ENCODE measurements at regions not wholly inside any gene's neighbourhood (a gene's known extent, or its start where the extent isn't known, plus 50 kb on each side); places are given as distances from the start of the nearest gene placed in this dataset.
"Not testable (repeated sequence)": the region's sequence is repeated elsewhere in the genome, so short reads cannot be mapped to it uniquely, and the experiment has no call there.

DNA sequence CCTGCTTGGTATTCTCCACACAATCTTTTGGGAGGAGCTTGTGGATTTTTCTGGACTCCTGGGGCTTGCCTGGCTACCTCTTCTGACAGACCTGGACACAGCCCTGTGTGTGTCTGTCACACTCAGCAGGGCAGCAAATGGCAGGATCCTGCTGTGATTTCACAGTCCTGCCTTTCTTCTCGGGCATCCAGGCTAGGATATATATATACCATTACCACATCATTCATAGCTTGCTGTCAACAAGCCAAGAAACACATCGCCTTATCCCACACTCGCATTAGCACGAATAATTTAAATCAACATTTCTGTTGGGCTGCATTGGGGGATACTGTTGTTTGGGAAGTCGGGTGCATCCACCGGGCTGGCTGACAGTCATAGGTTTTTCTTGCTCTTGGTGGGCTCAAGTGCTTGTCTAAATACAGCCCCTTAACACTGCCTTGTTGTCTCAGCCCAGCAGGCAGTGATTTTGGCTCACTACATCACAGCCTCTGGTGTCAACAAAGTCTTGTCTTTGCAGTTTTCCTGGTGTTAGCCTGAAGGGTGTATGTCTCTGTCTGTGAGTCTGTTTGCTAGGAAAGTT lies 154.9 kb upstream of the FERMT1 start:
- FAIRE-seq (no peak), DNase-seq (ENCODE audit: extremely low spot score, insufficient read length, low read depth) (no peak)

DNA sequence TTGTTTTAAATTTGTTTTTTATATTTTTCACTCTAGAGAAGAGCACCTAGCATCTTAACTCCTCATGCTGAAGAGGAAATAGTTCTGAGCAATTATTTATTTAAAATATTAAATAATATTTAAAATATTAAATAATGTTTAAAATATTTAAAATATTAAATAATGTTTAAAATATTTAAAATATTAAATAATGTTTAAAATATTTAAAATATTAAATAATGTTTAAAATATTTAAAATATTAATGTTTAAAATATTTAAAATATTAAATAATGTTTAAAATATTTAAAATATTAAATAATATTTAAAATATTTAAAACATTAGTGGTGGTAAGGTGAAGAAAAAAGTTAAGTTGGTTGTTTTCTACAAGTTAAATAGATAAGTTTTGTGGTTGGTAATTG lies 147.6 kb upstream of the FERMT1 start:
- not testable (repeated sequence) for FAIRE-seq; DNase-seq (ENCODE audit: extremely low spot score, insufficient read length, low read depth)

DNA sequence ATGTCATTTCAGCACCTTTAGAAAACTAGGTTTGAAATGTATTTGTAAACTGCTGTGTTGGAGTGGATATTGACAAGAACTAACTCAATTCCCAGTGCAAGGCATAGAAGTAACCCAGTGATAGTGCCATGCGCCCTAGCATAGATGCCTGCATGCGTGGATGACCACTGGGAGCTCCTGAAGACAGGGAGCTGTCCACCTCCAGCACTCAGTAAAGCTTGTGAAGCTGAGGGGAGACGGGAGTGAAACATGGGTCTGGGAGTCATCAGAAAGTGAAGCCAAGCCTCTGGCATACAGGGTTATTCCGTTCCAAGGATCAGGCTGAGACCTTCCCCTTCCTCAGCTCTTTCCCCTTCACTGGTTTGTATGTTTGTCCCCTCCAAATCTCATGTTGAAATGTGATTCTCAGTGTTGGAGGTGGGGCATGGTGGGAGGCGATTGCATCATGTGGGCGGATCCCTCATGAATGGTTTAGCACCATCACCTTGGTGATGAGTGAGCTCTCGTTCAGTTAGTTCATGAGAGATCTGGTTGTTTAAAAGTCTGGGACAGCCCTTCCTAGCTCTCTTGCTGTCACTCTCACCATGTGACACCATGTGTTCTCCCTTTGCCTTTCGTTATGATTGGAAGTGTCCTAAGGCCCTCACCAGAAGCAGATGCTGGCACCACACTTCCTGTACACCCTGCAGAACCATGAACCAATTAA lies 146.5 kb upstream of the FERMT1 start:
- DNase-seq (ENCODE audit: extremely low spot score, insufficient read length, low read depth): no peak
- FAIRE-seq: no peak

DNA sequence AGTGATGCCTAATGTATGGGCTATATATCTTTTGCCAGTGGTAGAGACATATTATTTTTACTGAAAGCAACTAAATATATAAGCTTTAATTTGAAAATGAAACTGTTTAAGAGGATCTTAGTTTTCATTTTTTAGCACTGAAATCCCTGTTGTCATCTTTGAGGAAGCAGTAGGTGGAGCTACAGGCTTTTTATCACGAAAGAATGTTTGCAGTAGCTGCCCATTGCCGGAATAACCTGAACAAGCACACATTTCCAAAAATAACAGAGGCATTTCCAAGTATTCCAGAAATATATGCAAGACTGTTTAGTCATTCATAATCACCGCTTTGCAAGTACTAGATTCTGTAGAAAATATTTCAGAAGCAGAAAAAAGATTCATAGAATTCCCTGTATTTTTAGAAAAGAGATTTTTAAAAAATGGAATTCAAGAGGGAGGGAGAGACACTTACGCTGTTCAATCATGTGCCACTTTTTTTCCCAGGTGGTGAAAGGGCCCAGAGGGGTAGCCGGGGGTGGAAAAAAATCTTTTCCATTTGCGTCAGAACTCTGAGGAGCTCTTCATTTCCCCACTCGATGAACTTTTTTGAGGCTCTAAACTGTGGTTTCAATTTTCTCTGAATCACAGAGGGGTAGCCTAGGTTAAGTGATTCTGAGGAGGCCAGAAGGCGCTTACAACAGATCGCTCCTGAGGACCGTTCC lies 142.5 kb upstream of the FERMT1 start:
- DNase-seq (ENCODE audit: extremely low spot score, insufficient read length, low read depth) (no peak), FAIRE-seq (no peak)

DNA sequence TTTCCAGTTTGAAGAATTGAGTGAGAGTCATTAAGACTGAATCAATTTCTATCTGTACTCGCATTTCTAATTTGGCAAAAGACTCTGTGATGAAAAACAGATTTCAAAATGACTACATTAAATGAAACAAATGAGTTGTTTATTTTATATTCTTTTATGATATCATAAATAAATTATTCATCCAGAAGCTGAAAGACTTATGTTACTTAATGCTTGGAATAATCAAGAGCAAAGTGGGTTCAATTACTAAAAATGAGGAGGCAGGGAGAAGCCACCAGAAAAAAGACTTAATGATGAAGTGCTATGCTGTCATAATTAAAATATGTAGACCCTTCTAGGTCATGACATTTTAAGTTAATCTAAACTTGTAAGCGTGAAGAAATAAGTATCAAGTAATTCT lies 130.6 kb upstream of the FERMT1 start:
- FAIRE-seq (no peak), DNase-seq (ENCODE audit: extremely low spot score, insufficient read length, low read depth) (no peak)

DNA sequence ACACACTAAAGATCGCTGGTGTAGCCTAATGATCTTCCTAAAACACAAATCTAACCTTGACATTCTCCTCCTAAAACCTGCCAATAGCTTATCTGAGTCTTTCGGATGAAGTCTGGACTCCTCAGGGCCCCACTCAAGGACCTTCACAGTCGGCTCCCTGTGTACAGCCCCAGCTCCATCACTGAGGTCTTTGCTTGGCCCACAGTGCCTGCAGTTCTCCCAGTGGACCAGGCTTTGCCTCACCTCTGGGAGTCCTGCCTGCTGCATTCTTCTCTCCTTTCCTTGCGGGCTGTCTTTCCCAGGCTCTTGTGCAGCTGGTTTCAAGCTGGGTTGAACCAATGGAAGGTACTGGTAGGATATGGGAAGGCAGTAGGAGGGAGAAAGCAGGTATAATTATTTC lies 122.6 kb upstream of the FERMT1 start:
- no peak for FAIRE-seq

DNA sequence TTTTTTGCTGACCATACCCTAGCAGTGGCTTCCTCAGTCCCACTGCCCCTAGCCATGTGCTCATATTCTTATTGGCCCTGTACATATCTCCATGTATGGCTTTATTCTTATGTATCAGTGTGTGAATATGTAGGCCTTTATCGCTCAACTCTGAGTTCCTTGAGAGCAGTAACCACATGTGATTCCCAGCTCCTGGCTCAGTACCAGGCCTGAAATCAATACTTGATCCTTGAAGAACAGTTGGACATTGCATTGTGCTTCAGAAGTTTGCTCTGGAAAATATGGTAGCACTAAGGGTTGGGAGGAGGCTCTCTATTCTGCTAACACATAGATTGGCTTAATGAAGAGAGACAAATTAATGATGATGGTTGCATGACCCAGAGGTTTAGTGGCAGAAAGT lies 118.8 kb upstream of the FERMT1 start:
- FAIRE-seq: no peak
- no peak for DNase-seq (ENCODE audit: extremely low spot score, insufficient read length, low read depth)

More for the DNA sequence above, 122.6 kb upstream of the FERMT1 start:
- DNase-seq (ENCODE audit: extremely low spot score, insufficient read length, low read depth): no peak

DNA sequence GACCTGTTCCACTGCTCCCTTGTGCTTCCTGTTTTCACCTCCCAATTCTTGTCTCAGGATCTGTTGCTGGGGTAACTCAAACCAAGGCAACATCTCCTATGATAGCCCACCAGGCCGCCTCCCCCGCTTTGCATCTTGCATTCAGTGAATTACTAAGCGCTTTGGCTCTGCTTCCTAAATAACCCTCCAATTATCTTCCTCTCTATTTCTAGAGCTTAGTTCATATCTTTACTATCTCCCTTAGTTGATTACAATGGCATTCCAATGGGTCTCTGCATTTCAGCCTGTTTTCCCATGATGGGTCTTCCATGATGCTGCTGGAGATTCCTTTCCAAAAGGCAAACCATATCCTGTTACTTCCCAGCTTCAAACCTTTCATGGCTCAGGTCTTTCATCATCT lies 117.2 kb upstream of the FERMT1 start:
- no peak for DNase-seq (ENCODE audit: extremely low spot score, insufficient read length, low read depth)
- FAIRE-seq: no peak

DNA sequence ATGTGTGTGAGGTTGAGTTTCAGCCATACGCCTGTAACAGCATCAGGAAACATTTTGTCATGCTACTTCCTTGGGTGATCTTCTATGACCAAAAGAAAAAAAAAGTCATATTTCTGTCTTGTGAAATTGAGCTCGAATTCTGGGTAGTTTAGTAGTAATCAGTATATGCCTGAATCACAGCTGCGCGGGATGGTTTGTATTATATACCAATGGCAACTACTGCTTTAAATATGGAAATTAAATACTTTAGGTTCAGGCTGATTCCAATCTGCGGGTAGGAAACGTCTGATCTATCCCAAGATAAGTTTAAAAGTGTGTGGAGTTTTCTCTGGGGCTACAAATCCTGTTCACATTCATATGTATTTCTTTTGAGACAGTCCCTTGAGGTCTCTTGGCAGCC lies 115.6 kb upstream of the FERMT1 start:
- FAIRE-seq (no peak), DNase-seq (ENCODE audit: extremely low spot score, insufficient read length, low read depth) (no peak)

DNA sequence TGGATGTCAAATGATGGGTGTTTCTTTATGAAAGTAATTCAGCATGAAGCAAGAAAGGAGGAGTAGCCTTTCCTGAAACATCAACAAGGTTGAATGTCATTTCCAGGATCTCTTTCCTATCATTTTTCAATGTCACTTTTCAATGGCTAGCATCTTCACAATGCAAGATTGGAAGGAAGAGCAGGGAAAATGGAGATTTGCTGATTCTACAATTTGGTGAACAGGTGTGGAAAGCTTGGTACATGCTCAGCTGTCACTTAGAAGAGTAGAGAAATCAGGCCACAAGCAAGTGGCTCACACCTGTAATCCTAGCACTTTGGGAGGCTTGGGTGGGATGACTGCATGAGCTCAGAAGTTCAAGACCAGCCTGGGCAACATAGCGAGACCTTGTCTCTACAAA lies 112.7 kb upstream of the FERMT1 start:
- no peak for DNase-seq (ENCODE audit: extremely low spot score, insufficient read length, low read depth)
- FAIRE-seq: no peak

DNA sequence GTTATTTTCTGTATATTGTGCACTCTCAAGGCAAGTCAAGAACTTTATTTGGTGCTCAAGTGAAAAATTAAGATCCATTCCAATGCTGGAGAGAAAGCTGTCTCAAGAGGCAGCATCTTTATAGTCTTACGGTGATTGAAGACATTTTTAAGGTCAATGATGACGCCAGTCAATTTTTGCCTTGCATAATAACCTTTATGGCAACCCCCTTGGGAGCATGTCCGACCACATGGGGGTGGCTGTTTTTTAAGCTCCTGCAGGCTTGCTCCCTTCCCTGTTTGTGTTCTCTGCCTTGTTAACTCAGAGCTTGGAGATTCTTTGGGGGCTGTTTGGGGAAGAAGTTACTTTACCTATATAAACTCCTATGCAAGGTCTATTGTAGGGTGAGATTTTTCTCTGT lies 109.6 kb upstream of the FERMT1 start:
- DNase-seq (ENCODE audit: extremely low spot score, insufficient read length, low read depth): no peak
- FAIRE-seq: no peak

DNA sequence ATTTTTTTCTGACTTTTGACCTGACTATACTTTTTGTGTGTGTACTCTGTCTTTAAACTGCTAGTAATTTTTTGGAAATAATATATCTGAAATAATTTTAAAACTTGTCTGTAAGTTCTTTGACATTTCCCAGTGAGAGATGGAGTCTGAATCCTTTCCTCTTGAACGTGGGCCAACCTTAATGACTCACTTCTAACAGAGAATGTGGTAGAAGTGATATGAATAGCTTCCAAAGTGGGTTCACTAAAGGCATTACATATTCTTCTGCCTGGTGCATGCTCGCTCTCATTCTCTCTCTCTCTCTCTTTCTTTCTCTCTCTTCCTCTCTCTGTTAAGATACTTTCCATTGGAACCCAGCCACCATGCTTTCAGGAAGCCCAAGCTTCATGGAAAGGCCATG lies 108.7 kb upstream of the FERMT1 start:
- no peak for FAIRE-seq
- no peak for DNase-seq (ENCODE audit: extremely low spot score, insufficient read length, low read depth)

DNA sequence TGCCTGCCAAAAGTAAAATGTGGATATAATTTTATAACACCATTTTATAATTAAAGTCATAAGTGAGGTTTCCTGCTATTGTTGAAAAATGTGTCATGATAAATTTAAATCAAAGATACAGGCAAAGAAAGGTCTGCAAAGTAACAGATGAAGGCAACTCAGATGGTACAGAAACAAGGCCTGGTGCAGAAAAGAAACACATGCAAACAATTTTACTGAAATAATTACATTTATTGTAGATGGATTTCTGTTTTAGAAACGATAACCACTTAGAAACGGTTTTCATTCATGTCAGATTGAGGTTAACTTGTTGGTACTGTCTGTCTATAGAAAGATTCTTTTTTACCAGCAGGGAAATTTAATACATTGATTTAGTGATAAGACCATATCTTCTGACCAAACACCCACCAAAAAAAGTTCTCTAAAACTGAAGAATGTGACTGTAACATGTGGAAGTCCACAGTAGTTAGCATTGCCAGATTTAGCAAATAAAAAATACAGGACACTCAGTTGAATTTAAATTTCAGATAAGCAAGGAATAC lies 105.5 kb upstream of the FERMT1 start:
- no peak for DNase-seq (ENCODE audit: extremely low spot score, insufficient read length, low read depth)
- FAIRE-seq: no peak

DNA sequence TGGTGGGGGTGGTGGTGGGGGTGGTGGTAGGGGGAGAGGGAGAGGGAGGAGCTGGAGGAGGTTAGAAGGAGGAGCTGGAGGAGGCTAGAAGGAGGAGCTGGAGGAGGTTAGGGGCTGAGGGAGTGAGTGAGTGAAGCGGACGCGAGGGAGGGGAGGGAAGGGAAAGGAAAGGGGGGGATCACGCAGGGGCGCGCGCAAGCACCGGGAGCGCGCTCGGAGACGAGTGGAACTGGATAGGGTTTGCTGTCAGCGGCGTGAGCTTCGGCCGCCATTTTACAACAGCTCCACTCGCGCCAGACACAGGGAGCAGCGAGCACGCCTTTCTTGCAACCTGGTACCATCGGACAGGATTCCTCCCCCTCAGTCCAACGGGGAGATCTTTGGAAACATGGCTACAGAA lies 90.5 kb upstream of the FERMT1 start:
- DNase-seq (ENCODE audit: extremely low spot score, insufficient read length, low read depth) (no peak), FAIRE-seq (no peak)

DNA sequence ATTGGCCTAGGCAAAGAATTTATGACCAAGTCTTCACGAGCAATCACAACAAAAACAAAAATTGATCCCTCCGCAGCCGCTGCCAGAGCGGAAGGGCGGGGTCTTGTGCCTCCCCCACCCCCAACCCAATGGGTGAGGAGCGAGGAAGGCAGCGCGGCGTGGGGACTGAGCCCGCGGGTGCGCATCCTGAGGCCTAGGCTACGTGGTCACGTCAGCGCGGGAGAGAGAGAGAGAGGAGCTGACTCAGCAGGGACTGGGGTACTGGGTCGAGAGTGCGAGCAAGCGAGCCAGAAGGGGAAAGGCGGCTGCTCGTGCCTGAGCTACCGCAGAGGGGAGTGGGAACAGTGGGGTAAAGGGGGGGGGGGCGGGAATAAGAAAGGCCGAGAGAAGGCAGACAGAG lies 90.1 kb upstream of the FERMT1 start:
- no peak for DNase-seq (ENCODE audit: extremely low spot score, insufficient read length, low read depth)
- no peak for FAIRE-seq

DNA sequence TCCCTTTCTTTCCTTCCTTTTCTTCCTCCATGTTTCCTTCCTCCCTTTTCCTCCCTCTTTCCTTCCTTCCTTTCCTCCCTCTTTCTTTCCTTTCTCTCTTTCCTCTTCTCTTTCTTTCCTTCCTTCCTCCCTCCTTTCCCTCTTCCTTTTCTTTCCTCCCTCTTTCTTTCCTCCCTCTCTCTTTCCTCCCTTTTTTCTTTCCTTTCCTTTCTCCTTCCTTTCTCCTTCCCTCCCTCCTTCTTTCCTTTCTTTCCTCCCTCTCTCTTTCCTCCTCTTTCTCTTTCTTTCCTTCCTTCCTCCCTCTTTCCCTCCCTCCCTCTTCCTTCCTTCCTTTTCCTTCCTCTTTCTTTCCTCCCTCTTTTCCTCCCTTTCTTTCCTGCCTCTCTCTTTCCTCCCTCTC lies 86.3 kb upstream of the FERMT1 start:
- DNase-seq (ENCODE audit: extremely low spot score, insufficient read length, low read depth): no peak
- FAIRE-seq: no peak

DNA sequence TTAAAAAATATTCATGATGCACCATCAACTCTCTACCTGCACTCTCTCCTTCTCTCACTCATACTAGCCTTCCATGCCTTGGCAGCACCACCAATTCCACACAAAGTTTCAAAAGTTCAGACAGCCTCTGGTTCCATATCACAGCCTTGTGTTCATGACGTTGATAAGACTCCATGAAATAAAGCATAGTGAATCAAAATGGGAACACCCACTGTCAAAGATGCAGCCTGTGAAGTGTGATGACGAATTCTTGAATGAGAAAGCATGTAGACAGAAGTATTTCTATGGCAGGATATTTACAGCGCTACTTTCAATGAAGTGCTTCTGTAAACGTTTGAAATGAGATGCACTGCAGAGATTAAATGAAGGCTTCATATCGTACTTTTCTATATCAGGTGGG lies 77.3 kb upstream of the FERMT1 start:
- FAIRE-seq (no peak), DNase-seq (ENCODE audit: extremely low spot score, insufficient read length, low read depth) (no peak)

DNA sequence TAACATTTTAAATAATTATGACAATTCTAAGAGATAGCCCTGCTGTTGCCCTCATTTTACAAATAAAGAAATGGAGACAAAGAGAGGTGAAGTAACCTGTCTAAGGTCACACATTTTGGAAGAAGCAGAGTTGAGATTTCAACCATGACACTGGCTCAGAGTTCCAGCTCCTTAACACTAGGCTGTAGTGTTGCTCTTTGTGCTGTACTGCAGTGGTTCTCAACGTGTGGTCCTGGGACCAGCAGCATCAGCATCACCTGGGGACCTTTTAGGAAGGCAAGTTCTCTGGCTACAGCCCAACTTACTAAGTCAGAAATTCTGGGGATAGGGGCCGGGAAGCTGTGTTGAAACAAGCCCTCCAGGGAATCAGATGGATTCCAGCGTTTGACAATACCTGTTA lies 62.4 kb upstream of the FERMT1 start:
- DNase-seq (ENCODE audit: extremely low spot score, insufficient read length, low read depth): no peak
- FAIRE-seq: no peak

DNA sequence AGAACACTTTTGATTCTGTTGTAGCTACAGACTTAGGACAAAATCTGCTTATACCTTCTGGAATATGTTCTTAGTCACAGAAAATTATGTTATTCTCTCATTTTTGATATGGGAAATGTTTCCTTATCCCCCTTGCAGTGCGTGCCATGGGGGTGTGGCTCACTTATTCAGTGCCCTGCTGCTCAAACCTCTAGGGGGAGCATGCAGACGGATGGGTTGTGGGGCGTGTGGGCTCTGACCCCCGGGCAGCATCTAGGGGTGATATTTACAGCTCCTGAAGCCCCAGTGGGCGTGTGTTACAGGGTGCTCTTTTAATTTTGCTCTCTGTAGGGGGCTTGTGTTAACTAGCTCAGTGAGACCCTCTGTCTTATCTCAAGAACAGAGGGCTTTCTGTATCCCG lies 61.3 kb upstream of the FERMT1 start:
- FAIRE-seq (no peak), DNase-seq (ENCODE audit: extremely low spot score, insufficient read length, low read depth) (no peak)

DNA sequence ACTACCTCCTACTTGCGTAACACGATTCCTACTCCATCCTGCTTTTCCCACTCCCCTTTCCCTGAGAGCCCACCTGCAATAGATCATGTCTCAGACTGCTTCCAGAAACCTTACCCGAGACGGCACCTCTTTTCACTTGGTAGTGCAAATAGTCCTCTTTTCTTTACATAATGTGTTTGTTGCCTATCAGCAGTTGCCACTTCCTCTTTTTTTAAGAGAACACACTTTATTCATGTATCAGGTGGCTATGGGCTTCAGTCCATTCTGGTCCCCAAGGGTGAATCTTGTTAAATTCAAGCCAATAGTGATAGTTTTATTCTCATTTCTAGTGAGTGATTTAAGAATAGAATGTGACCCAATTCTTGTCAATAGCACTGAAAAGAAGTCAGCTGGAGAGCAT lies 57.7 kb upstream of the FERMT1 start:
- FAIRE-seq: no peak
- DNase-seq (ENCODE audit: extremely low spot score, insufficient read length, low read depth): no peak

DNA sequence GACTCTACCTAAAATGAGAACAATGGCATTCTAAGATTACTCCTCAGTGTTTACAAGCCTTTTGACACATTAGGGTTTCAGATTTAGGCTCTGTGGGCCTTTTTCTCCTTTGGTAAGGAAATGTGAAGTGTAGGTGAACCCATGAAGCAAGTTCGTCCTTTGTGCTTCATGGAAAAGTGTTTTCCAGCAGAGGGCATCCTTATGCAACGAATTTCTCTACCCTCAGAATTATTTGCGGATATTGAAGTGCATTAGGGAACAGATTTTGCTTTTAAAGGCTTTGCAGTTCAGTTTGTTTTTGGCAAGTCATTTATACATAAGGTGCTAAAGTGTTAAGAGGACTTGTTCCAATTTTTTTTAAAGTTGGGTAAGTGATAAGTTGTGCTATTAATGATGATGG lies 55.7 kb upstream of the FERMT1 start:
- DNase-seq (ENCODE audit: extremely low spot score, insufficient read length, low read depth) (no peak), FAIRE-seq (no peak)

Measured in GM18507 (cell line).